ENCODE measurements at regions not wholly inside any gene's neighbourhood (a gene's known extent, or its start where the extent isn't known, plus 50 kb on each side); places are given as distances from the start of the nearest gene placed in this dataset.

- TF ChIP-seq CTCF (IDR thresholded peaks at IDR 0.05; ENCODE audit: insufficient read depth, low read depth, low read length, missing control alignments) = no peak
- no peak for DNase-seq (ENCODE audit: low read depth)
- H3K4me3 ChIP-seq (ENCODE audit: low read length) = no peak overlapping the region
Measured at GRCh38 chr4:17174751-17175150, 276.3 kb upstream of the LDB2 start.

- DNase-seq (ENCODE audit: low read depth) = no peak
- TF ChIP-seq CTCF (IDR thresholded peaks at IDR 0.05; ENCODE audit: insufficient read depth, low read depth, low read length, missing control alignments) = no peak
- no peak overlapping the region for H3K4me3 ChIP-seq (ENCODE audit: low read length)
Measured at GRCh38 chr4:17173300-17173699, 274.9 kb upstream of the LDB2 start.

- no peak for TF ChIP-seq CTCF (IDR thresholded peaks at IDR 0.05; ENCODE audit: insufficient read depth, low read depth, low read length, missing control alignments)
- no peak overlapping the region for H3K4me3 ChIP-seq (ENCODE audit: low read length)
- DNase-seq (ENCODE audit: low read depth) = no peak
Measured at GRCh38 chr4:17170131-17170530, 271.7 kb upstream of the LDB2 start.

GRCh38 chr4:17169699-17170098 lies 271.3 kb upstream of the LDB2 start:
- TF ChIP-seq CTCF (IDR thresholded peaks at IDR 0.05; ENCODE audit: insufficient read depth, low read depth, low read length, missing control alignments) = no peak

DNA sequence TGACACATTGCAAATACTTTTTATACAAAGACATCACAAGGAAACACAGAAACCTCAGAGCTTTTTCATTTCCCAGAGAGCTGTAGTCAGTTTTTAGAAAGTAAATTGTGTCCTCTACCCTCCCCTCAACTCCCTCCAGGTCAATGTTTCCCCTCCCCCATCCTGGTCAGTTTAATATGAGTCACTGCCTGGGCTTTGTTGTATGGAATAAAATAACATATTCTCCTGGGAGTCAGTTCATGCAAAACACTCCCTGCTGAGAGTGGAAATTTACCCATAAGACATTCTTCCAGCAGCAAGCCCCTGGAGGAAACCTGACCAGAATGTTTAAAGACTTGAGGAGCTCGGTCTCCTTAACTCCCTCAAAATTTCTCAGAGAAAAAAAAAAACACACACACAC lies 270.1 kb upstream of the LDB2 start:
- DNase-seq (ENCODE audit: low read depth) = no peak
- no peak overlapping the region for H3K4me3 ChIP-seq (ENCODE audit: low read length)
- no peak for TF ChIP-seq CTCF (IDR thresholded peaks at IDR 0.05; ENCODE audit: insufficient read depth, low read depth, low read length, missing control alignments)

More at GRCh38 chr4:17169699-17170098, 271.3 kb upstream of the LDB2 start:
- no peak for DNase-seq (ENCODE audit: low read depth)
- no peak overlapping the region for H3K4me3 ChIP-seq (ENCODE audit: low read length)

DNA sequence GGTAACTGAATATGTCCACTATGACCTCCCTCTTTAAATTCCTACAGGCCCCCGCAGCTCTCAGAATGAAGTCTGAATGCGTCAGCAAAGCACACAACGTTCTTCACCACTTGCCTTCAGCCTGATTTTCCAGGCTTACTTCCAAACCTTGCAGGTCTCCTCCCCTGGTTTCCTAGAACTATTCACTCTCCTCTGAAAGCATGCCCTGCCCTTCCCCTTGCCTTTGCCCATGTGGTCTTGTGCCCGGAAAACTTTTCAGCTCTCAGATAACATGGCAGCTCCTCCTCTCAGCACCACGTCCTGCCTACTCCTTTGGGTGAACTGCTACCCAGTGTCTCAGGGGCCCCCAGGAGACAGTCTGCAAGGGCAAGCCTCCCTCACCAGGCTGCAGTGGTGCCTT lies 268.5 kb upstream of the LDB2 start:
- no peak for TF ChIP-seq CTCF (IDR thresholded peaks at IDR 0.05; ENCODE audit: insufficient read depth, low read depth, low read length, missing control alignments)
- DNase-seq (ENCODE audit: low read depth) = no peak
- no peak overlapping the region for H3K4me3 ChIP-seq (ENCODE audit: low read length)

- no peak overlapping the region for H3K4me3 ChIP-seq (ENCODE audit: low read length)
- TF ChIP-seq CTCF (IDR thresholded peaks at IDR 0.05; ENCODE audit: insufficient read depth, low read depth, low read length, missing control alignments) = no peak
- DNase-seq (ENCODE audit: low read depth) = no peak
Measured at GRCh38 chr4:17165286-17165685, 266.8 kb upstream of the LDB2 start.
